Immature natural killer cell (primary cell): ENCODE measurements at regions not wholly inside any gene's neighbourhood (a gene's known extent, or its start where the extent isn't known, plus 50 kb on each side); places are given as distances from the start of the nearest gene placed in this dataset.
"Not testable (repeated sequence)": the region's sequence is repeated elsewhere in the genome, so short reads cannot be mapped to it uniquely, and the experiment has no call there.

Experiments used
- DNase-seq, 3 donors: peaks; one replicate each; pipeline ENCODE4 v3.0.0; 2022; ENCODE audit warnings: mixed read lengths in 1 of 3
- H3K27ac Mint-ChIP-seq, 6 donors: one replicate each; pipeline ENCODE4 v1.8.0; 2020; ENCODE audit warnings: mixed read lengths in 6 of 6, mild to moderate bottlenecking in 5 of 6, inconsistent platforms in 4 of 6, moderate library complexity in 3 of 6
- H3K27me3 Mint-ChIP-seq, 3 donors: one replicate each; pipeline ENCODE4 v1.8.0; 2020 to 2021; ENCODE audit warnings: low read depth in 3 of 3, mild to moderate bottlenecking in 3 of 3, mixed read lengths in 3 of 3, moderate library complexity in 3 of 3, inconsistent platforms in 1 of 3
- H3K36me3 Mint-ChIP-seq, 3 donors: one replicate each; pipeline ENCODE4 v1.8.0; 2020; ENCODE audit warnings: mixed read lengths in 3 of 3, inconsistent platforms in 2 of 3, mild to moderate bottlenecking in 2 of 3
- H3K4me1 Mint-ChIP-seq, 2 donors: one replicate each; pipeline ENCODE4 v1.8.0; 2020; ENCODE audit warnings: inconsistent platforms in 2 of 2, mild to moderate bottlenecking in 2 of 2, mixed read lengths in 2 of 2, moderate library complexity in 1 of 2
- H3K4me3 Mint-ChIP-seq, 5 donors: one replicate each; pipeline ENCODE4 v1.8.0; 2020; ENCODE audit warnings: mild to moderate bottlenecking in 5 of 5, mixed read lengths in 5 of 5, inconsistent platforms in 3 of 5, moderate library complexity in 3 of 5
- H3K9me3 Mint-ChIP-seq, 6 donors: one replicate each; pipeline ENCODE4 v1.8.0; 2020; ENCODE audit warnings: mild to moderate bottlenecking in 6 of 6, mixed read lengths in 6 of 6, inconsistent platforms in 4 of 6, moderate library complexity in 3 of 6

GRCh38 chr6:60671369-60671768 lies 1614.7 kb downstream of the KHDRBS2 start:
- Mint-ChIP-seq H3K4me1 (no peaks in the 10 kb centered on the region), H3K4me3 (no peak overlapping the region), H3K36me3 (no peaks in the 10 kb centered on the region), H3K27ac (no peak overlapping the region), H3K9me3 (peaks cover 8 to 72% (median 61%) of the 10 kb centered on the region in 6 donors), H3K27me3 (peaks cover 0 to 2% (median 0%) of the 10 kb centered on the region in 3 donors)
- no peak for DNase-seq

- Mint-ChIP-seq H3K9me3 (peaks cover 8 to 76% (median 63%) of the 10 kb centered on the region in 6 donors), H3K4me3 (no peak overlapping the region), H3K27ac (no peak overlapping the region), H3K4me1 (no peaks in the 10 kb centered on the region), H3K27me3 (peaks cover 0 to 2% (median 0%) of the 10 kb centered on the region in 3 donors), H3K36me3 (peaks cover 0 to 4% (median 0%) of the 10 kb centered on the region in 3 donors)
- DNase-seq, result no peak
Measured at GRCh38 chr6:60670036-60670435, 1616.0 kb downstream of the KHDRBS2 start.

DNA sequence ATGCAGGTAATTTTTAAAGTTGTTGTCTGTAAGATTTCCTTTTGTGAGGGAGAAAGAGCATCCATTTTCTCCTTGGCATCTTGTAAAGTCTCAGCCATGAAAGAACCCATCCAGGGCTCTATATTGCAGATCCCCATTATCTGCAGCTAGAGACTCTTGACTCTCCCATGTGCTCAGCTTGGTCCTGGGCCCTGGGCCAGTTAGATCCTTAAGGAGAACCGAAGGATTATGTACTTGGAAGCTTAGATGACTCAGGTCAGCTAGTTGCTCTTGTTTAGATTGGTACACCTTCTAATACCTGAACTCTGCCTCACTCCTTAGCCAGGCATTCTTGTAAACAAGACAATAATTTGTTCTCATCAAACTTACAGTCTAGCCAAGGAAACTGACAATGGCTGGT lies 1617.6 kb downstream of the KHDRBS2 start:
- no peak overlapping the region for H3K4me3 Mint-ChIP-seq
- H3K9me3 Mint-ChIP-seq, result peaks cover 8 to 74% (median 66%) of the 10 kb centered on the region in 6 donors
- peaks cover 0 to 4% (median 0%) of the 10 kb centered on the region in 3 donors for H3K36me3 Mint-ChIP-seq
- H3K27me3 Mint-ChIP-seq, result peaks cover 0 to 2% (median 0%) of the 10 kb centered on the region in 3 donors
- no peak overlapping the region for H3K27ac Mint-ChIP-seq
- H3K4me1 Mint-ChIP-seq, result no peaks in the 10 kb centered on the region
- no peak for DNase-seq

- H3K27ac Mint-ChIP-seq, H3K4me1 Mint-ChIP-seq, DNase-seq, H3K36me3 Mint-ChIP-seq, H3K4me3 Mint-ChIP-seq, H3K27me3 Mint-ChIP-seq: not testable (repeated sequence)
- H3K9me3 Mint-ChIP-seq, result peaks cover 7 to 80% (median 58%) of the 10 kb centered on the region in 6 donors
Measured at GRCh38 chr6:60663199-60663598, 1622.8 kb downstream of the KHDRBS2 start.

- Mint-ChIP-seq H3K9me3 (peaks cover 13 to 77% (median 40%) of the 10 kb centered on the region in 6 donors), H3K27me3 (peaks cover 0 to 5% (median 0%) of the 10 kb centered on the region in 3 donors), H3K36me3 (no peaks in the 10 kb centered on the region), H3K27ac (no peak overlapping the region), H3K4me1 (no peaks in the 10 kb centered on the region), H3K4me3 (no peak overlapping the region)
- no peak for DNase-seq
Measured at GRCh38 chr6:60643870-60644269, 1642.2 kb downstream of the KHDRBS2 start.

DNA sequence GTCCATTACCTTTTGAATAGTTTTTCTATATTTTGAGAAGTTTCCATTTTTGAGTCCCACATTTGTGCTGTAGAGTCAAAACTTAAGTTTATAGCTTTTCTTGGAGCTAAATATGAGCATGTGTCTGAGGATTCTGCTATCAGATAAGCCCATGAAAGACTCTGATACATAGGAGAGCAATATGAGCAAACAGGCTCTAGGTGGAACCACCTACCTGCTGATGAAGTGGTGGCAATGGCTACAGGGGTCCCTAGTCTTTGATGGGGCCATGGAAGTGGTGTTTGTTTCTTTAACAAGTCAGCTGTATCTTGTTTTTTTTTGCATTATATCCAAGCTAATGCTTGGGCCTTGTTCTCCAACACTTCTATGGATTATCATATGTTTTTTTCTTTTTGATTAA lies 1646.8 kb downstream of the KHDRBS2 start:
- H3K27me3 Mint-ChIP-seq, H3K4me1 Mint-ChIP-seq, DNase-seq, H3K4me3 Mint-ChIP-seq, H3K27ac Mint-ChIP-seq, H3K36me3 Mint-ChIP-seq: not testable (repeated sequence)
- peaks cover 14 to 73% (median 52%) of the 10 kb centered on the region in 6 donors for H3K9me3 Mint-ChIP-seq
